Activated CD4-positive, alpha-beta T cell treated with anti-CD3 and anti-CD28 coated beads for 4 hours (primary cell): ENCODE measurements at regions not wholly inside any gene's neighbourhood (a gene's known extent, or its start where the extent isn't known, plus 50 kb on each side); places are given as distances from the start of the nearest gene placed in this dataset.
"Not testable (repeated sequence)": the region's sequence is repeated elsewhere in the genome, so short reads cannot be mapped to it uniquely, and the experiment has no call there.

Source experiments
- DNase-seq, 2 donors: peaks; one replicate each; pipeline ENCODE4 v3.0.0-alpha.2; 2020

- no peak for DNase-seq
Observed at GRCh38 chr9:80679916-80680315, 1009.4 kb downstream of the TLE1 start.

- DNase-seq = no peak
Observed at GRCh38 chr9:80678906-80679305, 1010.4 kb downstream of the TLE1 start.

GRCh38 chr9:80673496-80673895 lies 1015.9 kb downstream of the TLE1 start:
- no peak for DNase-seq

- no peak for DNase-seq
Observed at GRCh38 chr9:80665479-80665878, 1023.9 kb downstream of the TLE1 start.

GRCh38 chr9:80664327-80665210 lies 1024.8 kb downstream of the TLE1 start:
- no peak for DNase-seq

GRCh38 chr9:80659751-80660150 lies 1029.6 kb downstream of the TLE1 start:
- DNase-seq = not testable (repeated sequence)

- no peak for DNase-seq
Observed at GRCh38 chr9:80651044-80651443, 1038.3 kb downstream of the TLE1 start.

- no peak for DNase-seq
Observed at GRCh38 chr9:80649496-80649895, 1039.9 kb downstream of the TLE1 start.

GRCh38 chr9:80649001-80649420 lies 1040.3 kb downstream of the TLE1 start:
- no peak for DNase-seq

GRCh38 chr9:80648336-80648735 lies 1041.0 kb downstream of the TLE1 start:
- DNase-seq = no peak

GRCh38 chr9:80646211-80646610 lies 1043.1 kb downstream of the TLE1 start:
- DNase-seq = no peak

- DNase-seq = no peak
Observed at GRCh38 chr9:80644044-80644443, 1045.3 kb downstream of the TLE1 start.

GRCh38 chr9:80635065-80635464 lies 1054.3 kb downstream of the TLE1 start:
- DNase-seq = no peak

GRCh38 chr9:80632041-80632440 lies 1057.3 kb downstream of the TLE1 start:
- DNase-seq = no peak

GRCh38 chr9:80622508-80622907 lies 1050.7 kb downstream of the TLE4 start:
- DNase-seq = no peak

GRCh38 chr9:80619356-80619755 lies 1047.6 kb downstream of the TLE4 start:
- DNase-seq = no peak

GRCh38 chr9:80615964-80616363 lies 1044.2 kb downstream of the TLE4 start:
- no peak for DNase-seq

- DNase-seq = no peak
Observed at GRCh38 chr9:80605793-80606192, 1034.0 kb downstream of the TLE4 start.

- no peak for DNase-seq
Observed at GRCh38 chr9:80605129-80605528, 1033.4 kb downstream of the TLE4 start.

GRCh38 chr9:80602291-80602690 lies 1030.5 kb downstream of the TLE4 start:
- DNase-seq = no peak

GRCh38 chr9:80596579-80596978 lies 1024.8 kb downstream of the TLE4 start:
- no peak for DNase-seq

GRCh38 chr9:80595192-80595591 lies 1023.4 kb downstream of the TLE4 start:
- DNase-seq = no peak

GRCh38 chr9:80592413-80592812 lies 1020.6 kb downstream of the TLE4 start:
- DNase-seq = no peak

- no peak for DNase-seq
Observed at GRCh38 chr9:80586786-80587330, 1015.1 kb downstream of the TLE4 start.

GRCh38 chr9:80571953-80572352 lies 1000.2 kb downstream of the TLE4 start:
- DNase-seq = no peak
